ENCODE measurements at regions not wholly inside any gene's neighbourhood (a gene's known extent, or its start where the extent isn't known, plus 50 kb on each side); places are given as distances from the start of the nearest gene placed in this dataset.
A peak's percentile ranks its signal among the peaks of the same experiment; 100 is the strongest.
"Not testable (repeated sequence)": the region's sequence is repeated elsewhere in the genome, so short reads cannot be mapped to it uniquely, and the experiment has no call there.

GRCh38 chr3:154904328-154904727, 175.8 kb upstream of the MME start:
- FAIRE-seq (no peak), DNase-seq (ENCODE audit: low spot score) (no peak)

- DNase-seq (ENCODE audit: low spot score); FAIRE-seq: not testable (repeated sequence)
Measured at GRCh38 chr3:154902495-154902894, 177.6 kb upstream of the MME start.

- DNase-seq (ENCODE audit: low spot score): no peak
- no peak for FAIRE-seq
Measured at GRCh38 chr3:154901278-154901677, 178.8 kb upstream of the MME start.

- DNase-seq (ENCODE audit: low spot score) (no peak), FAIRE-seq (no peak)
Measured at GRCh38 chr3:154900816-154901215, 179.3 kb upstream of the MME start.

GRCh38 chr3:154898916-154899315, 181.2 kb upstream of the MME start:
- FAIRE-seq (no peak), DNase-seq (ENCODE audit: low spot score) (no peak)

- DNase-seq (ENCODE audit: low spot score): no peak
- no peak for FAIRE-seq
Measured at GRCh38 chr3:154898443-154898842, 181.7 kb upstream of the MME start.

- FAIRE-seq: no peak
- no peak for DNase-seq (ENCODE audit: low spot score)
Measured at GRCh38 chr3:154893813-154894212, 186.3 kb upstream of the MME start.

- FAIRE-seq (no peak), DNase-seq (ENCODE audit: low spot score) (no peak)
Measured at GRCh38 chr3:154889227-154889634, 190.9 kb upstream of the MME start.

GRCh38 chr3:154887869-154888268, 192.2 kb upstream of the MME start:
- FAIRE-seq (no peak), DNase-seq (ENCODE audit: low spot score) (no peak)

- FAIRE-seq (no peak), DNase-seq (ENCODE audit: low spot score) (peak; percentile 39)
Measured at GRCh38 chr3:154886437-154886836, 193.7 kb upstream of the MME start.

GRCh38 chr3:154885418-154885817, 194.7 kb upstream of the MME start:
- FAIRE-seq (no peak), DNase-seq (ENCODE audit: low spot score) (no peak)

GRCh38 chr3:154884952-154885351, 195.2 kb upstream of the MME start:
- DNase-seq (ENCODE audit: low spot score): no peak

GRCh38 chr3:154875142-154875541, 205.0 kb upstream of the MME start:
- FAIRE-seq (no peak), DNase-seq (ENCODE audit: low spot score) (no peak)

More at GRCh38 chr3:154884952-154885351, 195.2 kb upstream of the MME start:
- FAIRE-seq: no peak

GRCh38 chr3:154872696-154873095, 207.4 kb upstream of the MME start:
- no peak for FAIRE-seq
- no peak for DNase-seq (ENCODE audit: low spot score)

GRCh38 chr3:154872074-154872473, 208.0 kb upstream of the MME start:
- DNase-seq (ENCODE audit: low spot score): no peak

GRCh38 chr3:154864947-154865346, 215.2 kb upstream of the MME start:
- DNase-seq (ENCODE audit: low spot score): no peak
- FAIRE-seq: no peak

More at GRCh38 chr3:154872074-154872473, 208.0 kb upstream of the MME start:
- no peak for FAIRE-seq

GRCh38 chr3:154862265-154862664, 217.9 kb upstream of the MME start:
- DNase-seq (ENCODE audit: low spot score) (peak; percentile 16), FAIRE-seq (no peak)

- not testable (repeated sequence) for FAIRE-seq; DNase-seq (ENCODE audit: low spot score)
Measured at GRCh38 chr3:154852998-154853397, 227.1 kb upstream of the MME start.

- FAIRE-seq (no peak), DNase-seq (ENCODE audit: low spot score) (no peak)
Measured at GRCh38 chr3:154852515-154852914, 227.6 kb upstream of the MME start.

- FAIRE-seq (no peak), DNase-seq (ENCODE audit: low spot score) (no peak)
Measured at GRCh38 chr3:154851644-154852043, 228.5 kb upstream of the MME start.

- no peak for FAIRE-seq
- no peak for DNase-seq (ENCODE audit: low spot score)
Measured at GRCh38 chr3:154850921-154851320, 229.2 kb upstream of the MME start.

GRCh38 chr3:154849408-154849807, 230.7 kb upstream of the MME start:
- no peak for DNase-seq (ENCODE audit: low spot score)
- FAIRE-seq: no peak

GRCh38 chr3:154844863-154845262, 235.3 kb upstream of the MME start:
- FAIRE-seq: no peak

GRCh38 chr3:154843647-154844046, 236.5 kb upstream of the MME start:
- FAIRE-seq (no peak), DNase-seq (ENCODE audit: low spot score) (no peak)

More at GRCh38 chr3:154844863-154845262, 235.3 kb upstream of the MME start:
- no peak for DNase-seq (ENCODE audit: low spot score)
